GM10266 (cell line): ENCODE measurements at regions not wholly inside any gene's neighbourhood (a gene's known extent, or its start where the extent isn't known, plus 50 kb on each side); places are given as distances from the start of the nearest gene placed in this dataset.
A peak's percentile ranks its signal among the peaks of the same experiment; 100 is the strongest.

Experiments
- DNase-seq: peaks from one replicate; pipeline ENCODE4 v3.0.0; 2012; ENCODE audit errors: extremely low spot score
- TF ChIP-seq, protein P1 (sequence below): IDR thresholded peaks from 2 replicates; pipeline ENCODE4 v1.5.1; 2012; ENCODE audit warnings: mild to moderate bottlenecking, low read depth; ENCODE audit not compliant: control insufficient read depth, insufficient read depth; ENCODE audit errors: missing control alignments

DNA sequence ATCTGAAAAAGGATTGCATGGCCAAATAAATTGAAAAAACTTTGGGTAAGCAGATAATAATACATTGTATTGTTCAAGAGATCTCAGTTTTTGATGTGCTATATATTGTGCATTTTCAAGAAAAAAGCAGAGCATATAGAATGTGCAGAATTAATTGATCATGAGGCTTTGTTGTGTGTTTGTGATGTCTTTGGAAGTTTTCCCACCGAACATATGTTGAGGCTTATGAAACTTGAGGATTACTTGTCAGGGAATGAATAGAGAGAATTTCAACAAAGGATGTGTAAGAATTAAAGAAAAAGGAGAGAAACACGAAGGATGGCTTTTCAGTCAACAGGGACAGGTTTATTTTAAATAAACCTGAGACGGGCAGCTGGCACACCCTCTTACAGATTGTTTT is 232.5 kb upstream of the POU1F1 start:
- TF ChIP-seq, protein P1, sequence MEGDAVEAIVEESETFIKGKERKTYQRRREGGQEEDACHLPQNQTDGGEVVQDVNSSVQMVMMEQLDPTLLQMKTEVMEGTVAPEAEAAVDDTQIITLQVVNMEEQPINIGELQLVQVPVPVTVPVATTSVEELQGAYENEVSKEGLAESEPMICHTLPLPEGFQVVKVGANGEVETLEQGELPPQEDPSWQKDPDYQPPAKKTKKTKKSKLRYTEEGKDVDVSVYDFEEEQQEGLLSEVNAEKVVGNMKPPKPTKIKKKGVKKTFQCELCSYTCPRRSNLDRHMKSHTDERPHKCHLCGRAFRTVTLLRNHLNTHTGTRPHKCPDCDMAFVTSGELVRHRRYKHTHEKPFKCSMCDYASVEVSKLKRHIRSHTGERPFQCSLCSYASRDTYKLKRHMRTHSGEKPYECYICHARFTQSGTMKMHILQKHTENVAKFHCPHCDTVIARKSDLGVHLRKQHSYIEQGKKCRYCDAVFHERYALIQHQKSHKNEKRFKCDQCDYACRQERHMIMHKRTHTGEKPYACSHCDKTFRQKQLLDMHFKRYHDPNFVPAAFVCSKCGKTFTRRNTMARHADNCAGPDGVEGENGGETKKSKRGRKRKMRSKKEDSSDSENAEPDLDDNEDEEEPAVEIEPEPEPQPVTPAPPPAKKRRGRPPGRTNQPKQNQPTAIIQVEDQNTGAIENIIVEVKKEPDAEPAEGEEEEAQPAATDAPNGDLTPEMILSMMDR, result no peak
- DNase-seq, result no peak

DNA sequence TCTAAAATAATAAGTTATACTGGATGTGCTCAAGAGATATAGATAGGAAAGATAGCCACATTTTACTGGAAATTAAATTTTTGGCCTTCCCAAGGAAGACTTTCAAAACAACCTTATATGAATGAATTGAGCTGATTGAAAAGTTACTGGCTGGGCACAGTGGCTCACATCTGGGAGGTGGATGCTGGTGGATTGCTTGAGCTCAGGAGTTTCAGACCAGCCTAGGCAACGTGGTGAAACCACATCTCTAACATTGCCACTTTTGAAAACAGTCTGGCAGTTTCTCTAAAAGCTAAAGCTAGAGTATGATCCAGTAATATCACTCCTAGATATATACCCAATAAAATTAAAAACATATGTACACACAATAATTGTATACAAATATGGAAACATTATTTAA is 231.4 kb upstream of the POU1F1 start:
- TF ChIP-seq, protein P1, result no peak
- DNase-seq, result no peak

DNA sequence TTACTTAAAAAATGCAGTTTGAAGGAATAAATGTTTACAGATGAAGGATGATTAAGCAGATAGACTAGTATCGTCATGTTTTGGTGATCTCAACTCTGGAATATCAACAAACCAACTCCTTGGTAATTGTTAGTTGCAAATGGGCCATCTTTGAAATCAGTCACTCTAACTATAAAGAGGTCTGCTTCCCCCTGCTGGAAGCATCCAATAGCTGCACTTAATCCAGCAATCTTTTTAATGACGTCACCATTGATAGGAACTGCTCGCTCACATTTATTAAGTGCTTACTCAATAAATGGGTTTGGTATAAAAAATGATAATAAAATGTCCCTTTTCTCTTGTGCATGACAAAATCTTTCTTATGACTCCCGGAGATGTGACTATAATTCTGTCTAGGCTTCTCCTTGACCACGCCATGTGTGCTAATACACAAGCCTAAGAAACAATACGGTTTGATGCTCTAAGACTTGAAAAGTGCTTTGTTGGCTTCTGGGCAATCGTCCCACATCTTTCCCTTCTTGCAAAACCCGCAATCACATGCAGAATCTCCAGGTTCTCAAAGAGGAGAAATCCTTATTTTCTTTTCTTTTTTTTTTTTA is 227.6 kb upstream of the POU1F1 start:
- peak; percentile 29 for DNase-seq
- TF ChIP-seq, protein P1, result peak; percentile 48

DNA sequence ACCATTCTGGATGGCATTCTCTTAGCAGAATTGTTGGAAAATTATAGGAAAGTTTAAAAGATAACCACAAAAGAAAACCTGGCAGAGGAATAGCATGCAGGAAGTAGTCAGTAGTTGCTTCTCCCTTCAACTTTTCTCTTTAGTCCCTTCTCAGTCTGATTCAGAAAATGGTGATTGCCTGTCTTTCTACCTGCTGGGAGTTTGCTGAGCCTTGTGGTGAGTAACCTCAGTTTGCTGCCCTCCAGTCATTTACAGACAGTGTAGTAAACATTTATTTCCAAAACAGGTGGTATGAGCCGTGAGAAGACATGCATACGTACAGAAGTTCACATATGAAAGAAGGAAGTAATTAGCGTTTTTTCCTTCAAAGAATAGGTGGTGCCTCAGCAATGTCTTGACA is 224.7 kb upstream of the POU1F1 start:
- no peak for DNase-seq
- TF ChIP-seq, protein P1, result no peak

DNA sequence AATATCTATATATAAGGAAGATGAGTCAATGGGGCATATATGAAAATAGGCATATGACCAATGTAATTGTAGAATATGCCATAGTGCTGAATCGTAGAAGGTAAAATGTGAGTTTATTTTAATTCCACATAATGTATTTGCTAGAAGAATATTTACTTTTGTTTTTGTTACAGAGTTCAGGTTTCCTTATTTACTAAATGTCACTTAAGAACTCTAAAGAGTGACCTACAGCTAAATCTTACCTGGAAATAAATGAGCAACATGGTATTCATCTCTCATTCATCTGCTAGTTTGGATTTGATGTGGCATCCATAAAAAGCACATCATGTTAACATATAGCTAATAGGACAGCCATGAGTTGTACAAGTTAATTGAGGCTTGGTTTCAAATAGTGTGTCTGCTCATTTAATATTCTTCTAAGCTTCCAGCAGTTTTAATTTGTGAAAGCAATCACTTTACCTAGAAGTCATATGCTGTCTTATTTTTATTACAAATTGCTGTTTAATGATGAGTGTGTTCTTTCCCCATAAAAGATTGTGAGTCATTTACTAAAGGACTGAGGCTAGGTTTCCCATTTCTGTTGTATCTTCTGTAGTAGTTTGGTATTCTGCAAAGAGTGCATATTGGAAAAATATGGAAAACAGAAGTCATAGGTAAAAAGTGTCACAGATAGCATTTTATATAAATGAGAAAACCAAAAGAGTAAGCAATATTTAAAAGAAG is 222.1 kb upstream of the POU1F1 start:
- no peak for DNase-seq
- TF ChIP-seq, protein P1, result no peak

DNA sequence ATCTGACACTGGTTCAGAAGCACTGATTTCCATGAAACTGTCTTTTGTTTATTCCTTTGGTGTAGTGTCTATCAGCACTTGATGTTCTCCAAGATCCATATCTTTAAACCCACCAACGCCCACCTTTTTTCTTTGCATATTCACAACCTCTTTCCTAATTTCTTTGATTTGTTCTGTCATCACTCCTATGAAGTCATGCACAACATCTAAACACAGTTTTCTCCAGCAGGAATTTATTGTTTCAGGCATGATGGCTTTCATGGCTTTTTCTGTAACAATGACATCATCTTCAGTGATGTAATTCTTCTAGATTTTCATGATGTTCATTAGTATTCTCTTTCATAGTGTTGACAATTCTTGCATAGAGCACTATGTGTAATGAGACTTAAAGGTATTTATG is 219.6 kb upstream of the POU1F1 start:
- TF ChIP-seq, protein P1, result no peak

DNA sequence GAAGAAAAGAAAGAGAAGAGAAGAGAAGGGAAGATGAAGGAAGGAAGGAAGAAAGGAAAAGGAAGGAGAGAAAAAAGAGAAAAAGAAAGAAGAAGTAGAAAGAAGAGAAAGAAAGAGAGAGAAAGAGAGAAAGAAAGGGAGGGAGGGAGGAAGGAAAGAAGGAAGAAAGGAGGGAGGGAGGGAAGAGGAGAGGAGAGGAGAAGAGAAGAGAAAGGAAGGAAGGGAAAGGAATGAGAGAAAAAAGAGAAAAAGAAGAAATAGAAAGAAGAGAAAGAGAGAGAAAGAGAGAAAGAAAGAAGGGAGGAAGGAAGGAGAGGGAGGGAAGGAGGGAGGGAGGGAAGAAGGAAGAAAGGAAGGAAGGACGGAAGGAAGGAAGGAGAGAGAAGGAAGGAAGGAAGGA is 217.9 kb upstream of the POU1F1 start:
- TF ChIP-seq, protein P1, result no peak
- DNase-seq, result no peak

More for the DNA sequence above, 219.6 kb upstream of the POU1F1 start:
- DNase-seq, result no peak
